ENCODE measurements at regions not wholly inside any gene's neighbourhood (a gene's known extent, or its start where the extent isn't known, plus 50 kb on each side); places are given as distances from the start of the nearest gene placed in this dataset.

- DNase-seq (ENCODE audit: low spot score), result no peak
Measured at GRCh38 chr13:61765940-61766666, 350.5 kb upstream of the PCDH20 start.

GRCh38 chr13:61765181-61765742, 349.6 kb upstream of the PCDH20 start:
- DNase-seq (ENCODE audit: low spot score), result no peak

- no peak for DNase-seq (ENCODE audit: low spot score)
Measured at GRCh38 chr13:61761690-61762089, 346.0 kb upstream of the PCDH20 start.

GRCh38 chr13:61760102-61760501, 344.5 kb upstream of the PCDH20 start:
- no peak for DNase-seq (ENCODE audit: low spot score)

- DNase-seq (ENCODE audit: low spot score), result no peak
Measured at GRCh38 chr13:61756031-61756430, 340.4 kb upstream of the PCDH20 start.

- no peak for DNase-seq (ENCODE audit: low spot score)
Measured at GRCh38 chr13:61751039-61751438, 335.4 kb upstream of the PCDH20 start.

- no peak for DNase-seq (ENCODE audit: low spot score)
Measured at GRCh38 chr13:61738236-61738750, 322.6 kb upstream of the PCDH20 start.

GRCh38 chr13:61734683-61735082, 319.0 kb upstream of the PCDH20 start:
- DNase-seq (ENCODE audit: low spot score), result no peak

GRCh38 chr13:61728471-61728870, 312.8 kb upstream of the PCDH20 start:
- DNase-seq (ENCODE audit: low spot score), result no peak

GRCh38 chr13:61727767-61728166, 312.1 kb upstream of the PCDH20 start:
- DNase-seq (ENCODE audit: low spot score), result no peak

GRCh38 chr13:61725806-61726205, 310.2 kb upstream of the PCDH20 start:
- no peak for DNase-seq (ENCODE audit: low spot score)

GRCh38 chr13:61722119-61722518, 306.5 kb upstream of the PCDH20 start:
- no peak for DNase-seq (ENCODE audit: low spot score)

GRCh38 chr13:61712621-61713020, 297.0 kb upstream of the PCDH20 start:
- no peak for DNase-seq (ENCODE audit: low spot score)

- no peak for DNase-seq (ENCODE audit: low spot score)
Measured at GRCh38 chr13:61709258-61709657, 293.6 kb upstream of the PCDH20 start.

GRCh38 chr13:61706899-61707298, 291.2 kb upstream of the PCDH20 start:
- DNase-seq (ENCODE audit: low spot score), result no peak

GRCh38 chr13:61700620-61701019, 285.0 kb upstream of the PCDH20 start:
- no peak for DNase-seq (ENCODE audit: low spot score)

GRCh38 chr13:61700181-61700580, 284.5 kb upstream of the PCDH20 start:
- DNase-seq (ENCODE audit: low spot score), result no peak

- no peak for DNase-seq (ENCODE audit: low spot score)
Measured at GRCh38 chr13:61696676-61697075, 281.0 kb upstream of the PCDH20 start.

GRCh38 chr13:61695147-61695546, 279.5 kb upstream of the PCDH20 start:
- no peak for DNase-seq (ENCODE audit: low spot score)

GRCh38 chr13:61692691-61693090, 277.0 kb upstream of the PCDH20 start:
- DNase-seq (ENCODE audit: low spot score), result no peak

GRCh38 chr13:61685682-61686012, 270.0 kb upstream of the PCDH20 start:
- DNase-seq (ENCODE audit: low spot score), result peak; percentile 41

- DNase-seq (ENCODE audit: low spot score), result no peak
Measured at GRCh38 chr13:61684976-61685681, 269.5 kb upstream of the PCDH20 start.

GRCh38 chr13:61672756-61673155, 257.1 kb upstream of the PCDH20 start:
- DNase-seq (ENCODE audit: low spot score), result no peak
